Activated T-helper 2 cell treated with anti-CD3 and anti-CD28 coated beads, Interferon-gamma antibody, Interleukin-2, Interleukin-4, amounts not matched to agents 10 μg/mL and 5 μg/mL and 100 μg/mL, durations not matched to agents 14 hours and 24 hours and 36 hours (primary cell): ENCODE measurements at regions not wholly inside any gene's neighbourhood (a gene's known extent, or its start where the extent isn't known, plus 50 kb on each side); places are given as distances from the start of the nearest gene placed in this dataset.
"Not testable (repeated sequence)": the region's sequence is repeated elsewhere in the genome, so short reads cannot be mapped to it uniquely, and the experiment has no call there.

Experiments used
- DNase-seq: peaks from one replicate; pipeline ENCODE4 v3.0.0; 2021; ENCODE audit warnings: low spot score
- H3K27ac Mint-ChIP-seq: one replicate; pipeline ENCODE4 v1.8.0; 2021; ENCODE audit warnings: mixed read lengths
- H3K27me3 Mint-ChIP-seq: one replicate; pipeline ENCODE4 v1.8.0; 2021; ENCODE audit warnings: low read depth, mixed read lengths
- H3K36me3 Mint-ChIP-seq: one replicate; pipeline ENCODE4 v1.8.0; 2021; ENCODE audit warnings: low read depth, mixed read lengths
- H3K4me1 Mint-ChIP-seq: one replicate; pipeline ENCODE4 v1.8.0; 2021; ENCODE audit warnings: low read depth, mixed read lengths
- H3K4me3 Mint-ChIP-seq: one replicate; pipeline ENCODE4 v1.8.0; 2021; ENCODE audit warnings: low read depth, mild to moderate bottlenecking, moderate library complexity, mixed read lengths
- H3K9me3 Mint-ChIP-seq: one replicate; pipeline ENCODE4 v1.8.0; 2021; ENCODE audit warnings: mixed read lengths
- intact Hi-C: fragments of 100-400 bp; cut with micrococcal nuclease; formaldehyde crosslinking; loops from one replicate; pipeline ENCODE4 v1.15.1; 2023

DNA sequence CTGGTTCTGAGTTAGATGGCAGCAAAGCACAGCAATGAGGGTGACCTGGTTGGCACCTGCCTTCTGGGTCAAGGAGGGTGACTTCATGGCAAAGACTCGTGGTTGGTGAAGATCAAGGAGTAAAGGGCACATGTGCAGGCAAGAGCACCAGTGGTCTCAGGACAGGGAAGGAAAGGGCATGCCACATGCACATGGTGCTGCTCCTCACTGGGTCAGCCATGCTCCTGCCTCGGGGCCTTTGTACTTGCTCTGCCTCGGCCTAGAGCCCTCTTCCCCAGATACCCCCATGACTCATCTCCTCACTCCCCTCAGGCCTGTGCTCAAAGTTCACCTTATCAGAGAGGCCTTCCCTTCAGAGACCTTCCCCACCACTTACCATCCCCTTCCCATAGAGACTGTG is 106.7 kb upstream of the KDM7A start:
- Mint-ChIP-seq H3K4me1 (no peaks in the 10 kb centered on the region), H3K4me3 (no peak overlapping the region), H3K9me3 (no peaks in the 10 kb centered on the region), H3K27me3 (peaks cover 3% of the 10 kb centered on the region), H3K27ac (no peak overlapping the region), H3K36me3 (no peaks in the 10 kb centered on the region)
- DNase-seq: no peak
- intact Hi-C loops: no loop called here

DNA sequence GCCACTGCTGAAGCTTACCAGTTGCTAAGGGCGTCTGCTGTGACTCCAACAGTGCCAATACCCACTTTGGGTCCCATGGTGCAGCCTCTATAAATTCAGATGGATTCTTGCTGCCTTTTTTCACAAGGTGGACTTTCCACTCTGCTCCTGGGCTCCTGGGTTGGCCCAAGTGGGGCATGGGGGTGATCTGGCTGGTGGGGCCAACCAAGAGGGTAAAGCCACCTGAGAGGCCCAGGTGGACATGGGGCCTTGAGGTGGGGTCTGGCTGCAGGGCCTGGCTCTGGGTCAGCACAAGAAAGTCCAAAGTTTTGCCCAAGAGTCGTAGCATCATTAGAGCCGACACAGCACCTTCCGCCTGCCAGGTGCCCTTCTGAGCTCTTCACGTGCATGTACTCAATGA is 105.2 kb upstream of the KDM7A start:
- H3K4me1 Mint-ChIP-seq: no peaks in the 10 kb centered on the region
- peaks cover 3% of the 10 kb centered on the region for H3K27me3 Mint-ChIP-seq
- intact Hi-C loops: no loop called here
- H3K27ac Mint-ChIP-seq: no peak overlapping the region
- H3K4me3 Mint-ChIP-seq: no peak overlapping the region
- no peaks in the 10 kb centered on the region for H3K36me3 Mint-ChIP-seq
- DNase-seq: no peak
- no peaks in the 10 kb centered on the region for H3K9me3 Mint-ChIP-seq

DNA sequence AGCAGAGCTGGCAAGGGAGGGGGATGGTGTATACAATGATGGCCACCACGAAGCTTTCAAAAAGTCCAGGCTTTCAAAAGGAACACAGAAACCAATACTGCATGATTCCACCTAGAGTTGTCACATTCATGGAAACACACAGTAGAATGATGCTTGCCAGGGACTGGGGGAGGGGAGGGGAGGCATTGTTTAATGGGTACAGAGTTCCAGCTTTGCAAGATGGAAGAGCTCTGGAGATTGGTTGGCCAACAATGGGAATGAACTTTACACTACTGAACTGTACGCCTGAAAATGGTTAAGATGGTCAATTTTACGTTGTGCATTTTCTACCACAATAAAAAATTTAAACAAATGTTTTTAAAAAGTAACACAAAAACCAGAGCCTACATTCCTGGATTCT is 104.5 kb upstream of the KDM7A start:
- Mint-ChIP-seq H3K4me1 (no peaks in the 10 kb centered on the region), H3K9me3 (no peaks in the 10 kb centered on the region), H3K27me3 (peaks cover 3% of the 10 kb centered on the region), H3K4me3 (no peak overlapping the region), H3K36me3 (no peaks in the 10 kb centered on the region), H3K27ac (no peak overlapping the region)
- intact Hi-C loops: no loop called here
- no peak for DNase-seq

- Mint-ChIP-seq H3K27ac (no peak overlapping the region), H3K4me3 (no peak overlapping the region), H3K4me1 (no peaks in the 10 kb centered on the region), H3K9me3 (no peaks in the 10 kb centered on the region), H3K27me3 (peaks cover 3% of the 10 kb centered on the region), H3K36me3 (no peaks in the 10 kb centered on the region)
- no peak for DNase-seq
- intact Hi-C loops: no loop called here
Observed at GRCh38 chr7:140276001-140276400, 99.2 kb upstream of the KDM7A start.

DNA sequence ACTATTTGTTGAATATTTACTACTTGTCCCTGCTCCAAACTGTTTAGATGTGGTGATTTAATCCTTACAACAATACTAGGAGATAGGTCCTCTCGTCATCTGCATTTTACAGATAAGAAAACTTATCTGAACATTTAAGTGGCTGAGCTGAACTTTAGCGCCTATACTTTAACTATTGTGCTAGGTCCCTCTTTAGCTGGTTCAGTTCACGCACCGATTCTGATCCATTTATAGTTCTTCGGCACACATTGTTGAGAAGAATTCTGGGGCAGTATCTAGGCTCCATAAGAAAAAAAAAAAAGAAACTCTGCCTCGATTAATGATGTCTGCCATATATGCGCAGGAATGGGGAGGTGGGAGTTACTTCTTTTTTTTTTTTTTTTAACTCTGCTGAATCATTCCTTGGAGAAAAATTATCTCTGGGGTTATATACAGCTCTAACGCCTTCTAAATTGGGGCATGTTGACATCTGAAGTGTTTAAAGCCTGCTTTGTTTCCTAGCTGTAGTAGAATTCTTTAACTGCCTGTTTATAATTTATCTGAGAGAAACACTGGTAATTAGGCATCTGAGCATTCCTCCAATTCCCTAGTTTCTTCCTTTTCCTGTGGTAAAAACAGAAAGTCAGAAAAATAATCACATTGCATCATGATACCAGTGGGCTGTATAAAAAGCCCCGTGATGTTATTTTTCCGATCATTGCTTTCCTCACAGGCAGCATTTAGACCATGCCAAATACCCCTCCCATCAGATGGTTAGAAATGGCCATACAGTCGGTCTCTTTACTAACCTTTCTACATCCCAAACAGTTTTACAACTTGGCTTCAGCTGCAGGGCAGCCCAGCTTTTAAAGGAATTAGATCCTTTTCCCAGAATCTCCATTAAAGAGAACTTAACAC is 98.5 kb upstream of the KDM7A start:
- Mint-ChIP-seq H3K27ac (no peak overlapping the region), H3K9me3 (no peaks in the 10 kb centered on the region), H3K27me3 (peaks cover 3% of the 10 kb centered on the region), H3K36me3 (no peaks in the 10 kb centered on the region), H3K4me3 (no peak overlapping the region), H3K4me1 (no peaks in the 10 kb centered on the region)
- DNase-seq: no peak
- intact Hi-C loops: no loop called here

- no peak for DNase-seq
- H3K27me3 Mint-ChIP-seq: no peaks in the 10 kb centered on the region
- H3K36me3 Mint-ChIP-seq: no peaks in the 10 kb centered on the region
- H3K4me3 Mint-ChIP-seq: no peak overlapping the region
- H3K4me1 Mint-ChIP-seq: peaks cover 7% of the 10 kb centered on the region
- intact Hi-C loops: no loop called here
- H3K9me3 Mint-ChIP-seq: no peaks in the 10 kb centered on the region
- no peak overlapping the region for H3K27ac Mint-ChIP-seq
Observed at GRCh38 chr7:140273417-140273816, 96.6 kb upstream of the KDM7A start.

GRCh38 chr7:140271643-140271968 is 94.8 kb upstream of the KDM7A start:
- DNase-seq, H3K36me3 Mint-ChIP-seq, H3K4me3 Mint-ChIP-seq, H3K9me3 Mint-ChIP-seq, intact Hi-C loops, H3K27me3 Mint-ChIP-seq, H3K27ac Mint-ChIP-seq: not testable (repeated sequence)
- H3K4me1 Mint-ChIP-seq: peaks cover 17% of the 10 kb centered on the region

DNA sequence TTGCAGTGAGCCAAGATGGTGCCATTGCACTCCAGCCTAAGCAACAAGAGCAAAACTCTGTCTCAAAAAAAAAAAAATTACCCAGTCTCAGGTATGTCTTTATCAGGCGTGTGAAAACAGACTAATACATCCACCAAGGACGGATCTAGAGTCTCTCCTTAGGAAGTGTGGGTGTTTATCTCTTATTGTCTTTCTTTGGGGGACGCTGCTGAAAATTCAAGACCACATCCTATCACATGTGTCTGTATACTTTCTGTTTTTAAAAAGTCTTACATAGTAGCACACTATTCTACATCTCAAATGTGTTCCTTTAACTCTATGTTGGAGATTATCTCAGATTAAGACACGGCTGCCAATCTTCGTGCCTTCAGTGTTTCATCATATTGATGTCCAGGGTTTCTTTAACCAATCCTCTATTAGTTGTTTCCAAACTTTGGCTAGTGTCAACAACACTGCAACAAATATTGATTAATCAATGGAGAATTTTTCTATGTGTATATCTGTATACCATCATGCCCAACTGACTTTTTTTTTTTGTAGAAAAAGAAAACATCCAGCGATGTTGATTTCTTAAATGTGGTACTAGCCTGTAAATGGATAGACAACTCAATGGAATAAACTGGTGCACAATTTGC is 92.3 kb upstream of the KDM7A start:
- Mint-ChIP-seq H3K27ac (no peak overlapping the region), H3K4me3 (no peak overlapping the region), H3K27me3 (no peaks in the 10 kb centered on the region), H3K4me1 (peaks cover 22% of the 10 kb centered on the region), H3K9me3 (no peaks in the 10 kb centered on the region), H3K36me3 (peaks cover 4% of the 10 kb centered on the region)
- DNase-seq: no peak
- intact Hi-C loops: loop anchor here (2.0 kb wide), 1 partner anchor 16 kb away; no protein-coding TSS in a partner anchor

DNA sequence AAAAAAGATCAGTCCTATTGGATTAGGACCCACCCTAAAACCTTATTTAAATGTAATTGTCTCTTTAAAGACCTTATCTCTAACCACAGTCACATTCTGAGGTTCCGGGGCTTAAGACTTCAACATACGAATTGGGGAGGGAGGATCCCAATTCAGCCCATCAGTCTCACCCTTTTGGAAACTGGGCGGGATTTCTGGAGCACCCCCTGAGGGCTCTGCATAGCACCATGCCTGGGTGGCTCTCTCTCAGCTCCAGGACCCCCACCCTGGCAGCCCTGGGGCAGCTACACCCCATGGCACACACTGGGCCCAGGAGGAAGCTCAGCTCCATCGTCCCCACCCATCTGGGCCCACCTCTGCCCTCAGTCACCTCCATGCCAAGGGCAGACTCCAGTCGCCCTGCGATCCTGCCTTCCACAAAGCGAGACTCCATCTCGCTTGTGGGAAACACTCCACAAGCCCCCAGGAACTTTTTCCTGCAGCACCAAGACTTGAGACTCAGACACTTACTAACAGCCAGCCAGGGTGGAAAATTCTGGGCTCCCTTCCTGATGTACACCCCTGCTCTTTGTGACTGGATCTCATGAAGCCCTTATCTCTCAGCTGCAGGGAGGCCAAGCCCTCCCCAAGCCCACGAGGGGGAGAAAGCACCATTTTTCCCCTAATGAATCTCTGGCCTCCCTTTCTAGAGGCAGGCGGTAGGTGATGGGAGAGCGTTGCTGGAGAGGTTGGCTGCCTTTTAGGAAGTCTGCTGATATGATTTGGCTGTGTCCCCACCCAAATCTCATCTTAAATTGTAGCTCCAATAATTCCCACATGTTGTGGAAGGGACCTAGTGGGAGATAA is 90.8 kb upstream of the KDM7A start:
- DNase-seq: no peak

GRCh38 chr7:140263277-140263676 is 86.5 kb upstream of the KDM7A start:
- Mint-ChIP-seq H3K4me3 (peak overlapping the region; percentile 11), H3K36me3 (peaks cover 4% of the 10 kb centered on the region), H3K27ac (peak overlapping the region; percentile 84), H3K9me3 (no peaks in the 10 kb centered on the region), H3K27me3 (no peaks in the 10 kb centered on the region), H3K4me1 (peaks cover 45% of the 10 kb centered on the region)
- intact Hi-C loops: no loop called here
- DNase-seq: peak; percentile 32

More for the DNA sequence above, 90.8 kb upstream of the KDM7A start:
- Mint-ChIP-seq H3K27ac (no peak overlapping the region), H3K27me3 (no peaks in the 10 kb centered on the region), H3K4me3 (no peak overlapping the region), H3K4me1 (peaks cover 32% of the 10 kb centered on the region), H3K9me3 (no peaks in the 10 kb centered on the region), H3K36me3 (peaks cover 4% of the 10 kb centered on the region)
- intact Hi-C loops: loop anchor here (2.0 kb wide), 1 partner anchor 15 kb away; no protein-coding TSS in a partner anchor

GRCh38 chr7:140262242-140262903 is 85.6 kb upstream of the KDM7A start:
- Mint-ChIP-seq H3K4me3 (no peak overlapping the region), H3K9me3 (peaks cover 2% of the 10 kb centered on the region), H3K4me1 (peaks cover 39% of the 10 kb centered on the region), H3K27ac (peak overlapping the region; percentile 81), H3K36me3 (peaks cover 6% of the 10 kb centered on the region), H3K27me3 (no peaks in the 10 kb centered on the region)
- intact Hi-C loops: no loop called here
- no peak for DNase-seq

DNA sequence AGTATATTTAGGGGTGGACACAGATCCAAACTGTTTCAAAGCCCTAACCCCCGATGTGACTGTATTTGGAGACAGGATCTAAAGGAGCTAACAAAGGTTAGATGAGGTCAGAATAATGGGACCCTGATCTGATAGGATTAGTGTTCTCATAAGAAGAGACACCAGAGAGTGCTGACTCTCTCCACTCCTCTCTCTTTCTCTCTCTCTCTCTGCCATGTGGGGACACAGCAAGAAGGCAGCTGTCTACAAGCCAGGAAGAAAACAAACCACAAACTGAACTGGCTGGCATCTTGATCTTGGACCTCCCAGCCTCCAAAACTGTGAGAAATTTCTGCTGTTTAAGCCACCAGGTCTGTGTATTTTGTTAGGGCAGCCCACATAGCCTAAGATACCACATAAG is 84.7 kb upstream of the KDM7A start:
- Mint-ChIP-seq H3K9me3 (peaks cover 8% of the 10 kb centered on the region), H3K27me3 (no peaks in the 10 kb centered on the region), H3K4me3 (no peak overlapping the region), H3K27ac (no peak overlapping the region), H3K36me3 (peaks cover 11% of the 10 kb centered on the region), H3K4me1 (peaks cover 35% of the 10 kb centered on the region)
- intact Hi-C loops: no loop called here
- DNase-seq: no peak
